ENCODE measurements at regions not wholly inside any gene's neighbourhood (a gene's known extent, or its start where the extent isn't known, plus 50 kb on each side); places are given as distances from the start of the nearest gene placed in this dataset.

DNA sequence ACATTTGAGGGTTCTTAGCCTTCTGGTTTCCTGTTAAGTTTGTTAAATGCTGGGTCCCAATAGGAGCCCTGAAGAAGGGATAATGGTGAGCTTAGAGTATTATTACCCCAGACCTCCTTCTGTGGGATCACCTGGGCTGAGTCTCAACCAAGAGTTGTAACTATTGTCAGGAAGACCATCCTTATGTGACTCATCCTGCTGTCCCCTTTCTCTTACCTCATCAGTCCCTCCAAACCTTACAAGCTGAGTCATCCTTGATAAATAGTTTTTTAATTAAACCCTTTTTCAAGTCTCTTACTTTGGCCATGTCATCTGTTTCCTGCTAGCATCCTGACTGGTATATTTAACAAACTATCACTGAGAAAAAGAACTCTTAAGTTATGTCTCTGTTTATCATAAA is 502.8 kb downstream of the LRRC70 start:
- no peaks in the 10 kb centered on the region for H3K27me3 ChIP-seq
- no peaks in the 10 kb centered on the region for H3K9me3 ChIP-seq
- no peaks in the 10 kb centered on the region for H3K36me3 ChIP-seq
- no peak overlapping the region for H3K27ac ChIP-seq
- DNase-seq (ENCODE audit: low spot score in 2 of 2) = no peak
- no peak overlapping the region for H3K4me3 ChIP-seq
- H3K4me1 ChIP-seq = no peaks in the 10 kb centered on the region
- TF ChIP-seq EP300 (IDR thresholded peaks at IDR 0.05) = no peak
- no peak for TF ChIP-seq POLR2A (IDR thresholded peaks at IDR 0.05)

- 67% methylated on average over 3 of the region's 3 CpGs for WGBS
- no peak for DNase-seq (ENCODE audit: low spot score in 2 of 2)
- Histone ChIP-seq H3K9me3 (no peaks in the 10 kb centered on the region), H3K4me1 (no peaks in the 10 kb centered on the region), H3K27me3 (no peaks in the 10 kb centered on the region), H3K27ac (no peak overlapping the region), H3K4me3 (no peak overlapping the region), H3K36me3 (no peaks in the 10 kb centered on the region)
- TF ChIP-seq POLR2A (IDR thresholded peaks at IDR 0.05) = no peak
- no peak for TF ChIP-seq EP300 (IDR thresholded peaks at IDR 0.05)
- TF ChIP-seq, protein P1, sequence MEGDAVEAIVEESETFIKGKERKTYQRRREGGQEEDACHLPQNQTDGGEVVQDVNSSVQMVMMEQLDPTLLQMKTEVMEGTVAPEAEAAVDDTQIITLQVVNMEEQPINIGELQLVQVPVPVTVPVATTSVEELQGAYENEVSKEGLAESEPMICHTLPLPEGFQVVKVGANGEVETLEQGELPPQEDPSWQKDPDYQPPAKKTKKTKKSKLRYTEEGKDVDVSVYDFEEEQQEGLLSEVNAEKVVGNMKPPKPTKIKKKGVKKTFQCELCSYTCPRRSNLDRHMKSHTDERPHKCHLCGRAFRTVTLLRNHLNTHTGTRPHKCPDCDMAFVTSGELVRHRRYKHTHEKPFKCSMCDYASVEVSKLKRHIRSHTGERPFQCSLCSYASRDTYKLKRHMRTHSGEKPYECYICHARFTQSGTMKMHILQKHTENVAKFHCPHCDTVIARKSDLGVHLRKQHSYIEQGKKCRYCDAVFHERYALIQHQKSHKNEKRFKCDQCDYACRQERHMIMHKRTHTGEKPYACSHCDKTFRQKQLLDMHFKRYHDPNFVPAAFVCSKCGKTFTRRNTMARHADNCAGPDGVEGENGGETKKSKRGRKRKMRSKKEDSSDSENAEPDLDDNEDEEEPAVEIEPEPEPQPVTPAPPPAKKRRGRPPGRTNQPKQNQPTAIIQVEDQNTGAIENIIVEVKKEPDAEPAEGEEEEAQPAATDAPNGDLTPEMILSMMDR (IDR thresholded peaks at IDR 0.05) = no peak
- TF ChIP-seq POLR2AphosphoS5 (IDR thresholded peaks at IDR 0.05) = no peak
Observed at GRCh38 chr5:63070001-63070400, 491.4 kb downstream of the LRRC70 start.

DNA sequence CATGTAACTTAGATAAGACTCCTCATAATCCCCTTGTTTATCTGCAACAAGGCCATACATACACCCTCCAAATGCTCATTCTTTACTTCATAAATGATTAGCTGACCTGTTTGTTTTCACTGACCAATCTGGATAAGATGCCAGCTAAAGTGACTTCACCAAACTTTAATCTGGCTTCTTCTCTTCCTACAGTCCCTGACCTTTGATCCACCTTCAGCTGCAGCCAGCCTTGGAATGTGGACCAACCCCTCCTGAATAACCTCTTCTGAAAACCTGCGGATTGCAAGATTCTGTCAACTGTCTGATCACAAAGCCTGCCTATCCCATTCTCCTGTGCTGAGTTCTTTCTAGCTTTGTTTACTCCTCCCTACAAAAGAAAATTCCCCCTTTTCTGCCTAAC is 476.8 kb downstream of the LRRC70 start:
- TF ChIP-seq POLR2AphosphoS5 (IDR thresholded peaks at IDR 0.05) = no peak
- TF ChIP-seq POLR2A (IDR thresholded peaks at IDR 0.05) = no peak
- no peak for TF ChIP-seq EP300 (IDR thresholded peaks at IDR 0.05)
- TF ChIP-seq, protein P1 (IDR thresholded peaks at IDR 0.05) = no peak
- no peaks in the 10 kb centered on the region for H3K36me3 ChIP-seq
- H3K4me1 ChIP-seq = no peaks in the 10 kb centered on the region
- H3K27ac ChIP-seq = no peak overlapping the region
- H3K9me3 ChIP-seq = no peaks in the 10 kb centered on the region
- WGBS = 63% methylated on average over 1 of the region's 1 CpG
- no peaks in the 10 kb centered on the region for H3K27me3 ChIP-seq
- DNase-seq (ENCODE audit: low spot score in 2 of 2) = no peak
- H3K4me3 ChIP-seq = no peak overlapping the region

- peak in 1 of 2 donors; percentile 60 for DNase-seq (ENCODE audit: low spot score in 2 of 2)
Observed at GRCh38 chr5:63053019-63053638, 474.5 kb downstream of the LRRC70 start.

DNA sequence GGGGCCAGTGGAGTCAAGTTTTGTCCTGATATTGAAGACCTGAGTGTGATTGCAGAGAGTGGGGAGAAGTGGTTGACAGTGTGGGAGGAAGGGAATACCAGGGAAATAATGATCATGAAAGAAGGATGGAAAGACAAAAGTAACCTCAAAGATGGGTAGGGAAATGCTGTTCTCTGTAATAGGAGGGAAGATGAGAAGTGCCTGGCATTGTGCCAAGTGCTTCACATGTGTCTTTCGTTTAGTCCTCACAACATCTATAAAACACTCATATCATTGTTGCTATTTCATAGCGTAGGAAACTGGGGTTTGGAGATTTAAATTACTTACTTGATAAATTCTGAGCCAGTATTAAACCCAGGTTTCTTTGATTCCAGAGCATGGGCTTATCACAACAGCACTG is 472.3 kb downstream of the LRRC70 start:
- Histone ChIP-seq H3K36me3 (no peaks in the 10 kb centered on the region), H3K27me3 (no peaks in the 10 kb centered on the region), H3K27ac (no peak overlapping the region), H3K9me3 (no peaks in the 10 kb centered on the region), H3K4me3 (no peak overlapping the region), H3K4me1 (no peaks in the 10 kb centered on the region)
- no peak for DNase-seq (ENCODE audit: low spot score in 2 of 2)
- TF ChIP-seq POLR2AphosphoS5 (IDR thresholded peaks at IDR 0.05) (no peak), EP300 (IDR thresholded peaks at IDR 0.05) (no peak), POLR2A (IDR thresholded peaks at IDR 0.05) (no peak)
- TF ChIP-seq, protein P1 (IDR thresholded peaks at IDR 0.05) = no peak
- 59% methylated on average over 2 of the region's 2 CpGs for WGBS

More at GRCh38 chr5:63053019-63053638, 474.5 kb downstream of the LRRC70 start:
- no peak overlapping the region for H3K27ac ChIP-seq
- no peaks in the 10 kb centered on the region for H3K27me3 ChIP-seq
- no peak overlapping the region for H3K4me3 ChIP-seq
- no peaks in the 10 kb centered on the region for H3K9me3 ChIP-seq
- 50% methylated on average over 6 of the region's 6 CpGs for WGBS
- no peaks in the 10 kb centered on the region for H3K4me1 ChIP-seq
- TF ChIP-seq POLR2AphosphoS5 (IDR thresholded peaks at IDR 0.05) = no peak
- no peaks in the 10 kb centered on the region for H3K36me3 ChIP-seq

- no peaks in the 10 kb centered on the region for H3K27me3 ChIP-seq
- TF ChIP-seq POLR2A (IDR thresholded peaks at IDR 0.05) (no peak), EP300 (IDR thresholded peaks at IDR 0.05) (no peak), POLR2AphosphoS5 (IDR thresholded peaks at IDR 0.05) (no peak)
- TF ChIP-seq, protein P1 (IDR thresholded peaks at IDR 0.05) = no peak
- DNase-seq (ENCODE audit: low spot score in 2 of 2) = no peak
- H3K4me3 ChIP-seq = no peak overlapping the region
- H3K27ac ChIP-seq = no peak overlapping the region
- no peaks in the 10 kb centered on the region for H3K9me3 ChIP-seq
- WGBS = 89% methylated on average over 1 of the region's 1 CpG
- no peaks in the 10 kb centered on the region for H3K36me3 ChIP-seq
- H3K4me1 ChIP-seq = no peaks in the 10 kb centered on the region
Observed at GRCh38 chr5:63049935-63050334, 471.3 kb downstream of the LRRC70 start.

All from suprapubic skin (tissue), 4 donors.